ENCODE measurements at regions not wholly inside any gene's neighbourhood (a gene's known extent, or its start where the extent isn't known, plus 50 kb on each side); places are given as distances from the start of the nearest gene placed in this dataset.

- no peak overlapping the region for H3K56ac ChIP-seq (ENCODE audit: extremely low read depth, insufficient read depth, low read length)
- no peak overlapping the region for H3K4me3 ChIP-seq (ENCODE audit: insufficient read depth, low read depth, low read length)
- H3K18ac ChIP-seq (ENCODE audit: low read depth, low read length): no peak overlapping the region
- H2AK5ac ChIP-seq (ENCODE audit: low read depth, low read length): no peak overlapping the region
- H3K4ac ChIP-seq (ENCODE audit: low read depth, low read length): no peak overlapping the region
- H3K36me3 ChIP-seq (ENCODE audit: control insufficient read depth, insufficient read depth, low read length): no peaks in the 10 kb centered on the region
- H3K9me1 ChIP-seq (ENCODE audit: insufficient read depth, low read length): no peaks in the 10 kb centered on the region
- H3K9ac ChIP-seq (ENCODE audit: low read depth, low read length): no peak overlapping the region
- H2BK120ac ChIP-seq (ENCODE audit: low read depth, low read length): no peak overlapping the region
- H2BK5ac ChIP-seq (ENCODE audit: low read depth, low read length, poor library complexity, severe bottlenecking): no peak overlapping the region
- no peak overlapping the region for H3K23ac ChIP-seq (ENCODE audit: low read depth, low read length)
- 50% methylated on average over 1 of the region's 7 CpGs; no CpG with 5 or more reads in 1 of the 2 experiments for WGBS, 2 experiments (ENCODE audit: extremely low coverage in 2 of 2, insufficient read length in 1 of 2)
- H4K20me1 ChIP-seq (ENCODE audit: insufficient read depth, low read length): no peaks in the 10 kb centered on the region
- H2BK15ac ChIP-seq (ENCODE audit: low read depth, low read length): no peak overlapping the region
- no peak for ATAC-seq (ENCODE audit: low read depth)
- no peak overlapping the region for H2BK20ac ChIP-seq (ENCODE audit: low read depth, low read length)
- no peak overlapping the region for H2AK9ac ChIP-seq (replicated peaks; ENCODE audit: low read depth, low read length, poor library complexity)
- no peaks in the 10 kb centered on the region for H3K4me1 ChIP-seq (ENCODE audit: control insufficient read depth, insufficient read depth, low read length)
- no peak overlapping the region; the same call in 1 of the 2 replicates for H3K14ac ChIP-seq (replicated peaks; ENCODE audit: low read depth, low read length)
- intact Hi-C loops (cut with micrococcal nuclease) (no loop called here), dilution Hi-C loops (cut with HindIII; ENCODE audit: low sequenced_read_pairs, unreplicated experiment) (no loop called here), in situ Hi-C loops (cut with MboI; ENCODE audit: low sequenced_read_pairs) (no loop called here)
- no peak overlapping the region for H3K27ac ChIP-seq (ENCODE audit: insufficient read depth, low read length)
- H3K79me1 ChIP-seq (ENCODE audit: low read depth in 1 of 2, low read length in 2 of 2): no peaks in the 10 kb centered on the region
- TF ChIP-seq POLR2A (IDR thresholded peaks at IDR 0.05; ENCODE audit: low read depth, low read length) (no peak), MXI1 (IDR thresholded peaks at IDR 0.05; ENCODE audit: borderline replicate concordance, low read depth, low read length) (no peak), USF2 (IDR thresholded peaks at IDR 0.05; ENCODE audit: low read depth, low read length) (no peak), CTCF (conservative IDR thresholded peaks at IDR 0.05; ENCODE audit: low read depth, low read length) (no peak), RCOR1 (IDR thresholded peaks at IDR 0.05; ENCODE audit: insufficient replicate concordance, low read length) (no peak), CEBPB (IDR thresholded peaks at IDR 0.05; ENCODE audit: low read depth, low read length) (0 out of 2 replicates have a peak, but pooled peaks have one; percentile 12), MAZ (IDR thresholded peaks at IDR 0.05; ENCODE audit: borderline replicate concordance, low read depth, low read length) (no peak)
- H3K27me3 ChIP-seq (ENCODE audit: control insufficient read depth, insufficient read depth, low read length): no peaks in the 10 kb centered on the region
- no peak for DNase-seq
- ChIA-PET POLR2A (ENCODE audit: unreplicated experiment) (no interaction called here), CTCF (no interaction called here)
- no peak overlapping the region for H2AFZ ChIP-seq (replicated peaks; ENCODE audit: low read length, poor library complexity)
- no peak overlapping the region for H4K91ac ChIP-seq (ENCODE audit: insufficient read depth, low read depth, low read length)
- H3K9me3 ChIP-seq (ENCODE audit: control insufficient read depth, insufficient read depth, low read length): no peaks in the 10 kb centered on the region
- BruUV-seq (replicated peaks): no TSS peak
- no peak overlapping the region for H4K8ac ChIP-seq (ENCODE audit: low read depth in 2 of 2, low read length in 2 of 2)
- no peak overlapping the region for H4K5ac ChIP-seq (ENCODE audit: low read depth, low read length)
- H3K4me2 ChIP-seq (ENCODE audit: low read depth, low read length): no peak overlapping the region
Measured at GRCh38 chr6:147834084-147834776, 325.7 kb downstream of the SAMD5 start.

All from IMR-90 (cell line).